SK-N-SH treated with all-trans-retinoic acid at 6 μM for 48 hours (cell line): ENCODE measurements at regions not wholly inside any gene's neighbourhood (a gene's known extent, or its start where the extent isn't known, plus 50 kb on each side); places are given as distances from the start of the nearest gene placed in this dataset.

Source experiments
- PPARA ChIP-seq: fragments of 250-450 bp; sonication (Bioruptor Pico); IDR thresholded peaks from 2 replicates; pipeline ENCODE4 v1.5.0; 2020; ENCODE audit warnings: mild to moderate bottlenecking, borderline replicate concordance
- RARB ChIP-seq: fragments of 250-450 bp; sonication (Bioruptor Pico); IDR thresholded peaks from 2 replicates; pipeline ENCODE4 v1.8.0; 2021; ENCODE audit warnings: mild to moderate bottlenecking, moderate library complexity
- ZFP3 ChIP-seq: fragments of 250-450 bp; sonication (Bioruptor Pico); IDR thresholded peaks from 2 replicates; pipeline ENCODE4 v1.5.0; 2020; ENCODE audit warnings: mild to moderate bottlenecking, moderate library complexity

DNA sequence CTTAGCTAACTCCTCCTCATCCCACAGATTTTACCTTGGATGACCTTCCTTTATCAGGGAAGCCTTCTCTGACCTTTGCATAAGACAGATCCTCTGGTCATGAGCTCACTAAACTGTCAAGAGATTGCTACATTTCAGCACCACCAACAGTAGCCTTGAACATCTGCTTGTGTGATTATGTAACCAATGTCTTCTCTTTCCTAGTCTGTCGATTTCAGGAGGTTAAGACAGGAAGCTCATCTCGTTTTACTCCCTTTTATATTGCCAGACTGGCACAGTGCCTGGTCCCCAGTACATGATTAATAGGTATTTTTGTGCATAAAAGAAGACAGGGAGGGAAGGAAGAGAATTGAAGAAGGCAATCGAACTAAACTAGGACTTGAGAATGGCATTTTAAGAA, 1697.7 kb downstream of the EFNB2 start:
- TF ChIP-seq RARB (CRISPR knock-in tag) (no peak), PPARA (CRISPR knock-in tag) (no peak), ZFP3 (CRISPR knock-in tag) (no peak)
